Retinal pigment epithelial cell (primary cell): ENCODE measurements at regions not wholly inside any gene's neighbourhood (a gene's known extent, or its start where the extent isn't known, plus 50 kb on each side); places are given as distances from the start of the nearest gene placed in this dataset.

Source experiments
- DNase-seq: peaks from one replicate; pipeline ENCODE4 v3.0.0-alpha.2; 2010; ENCODE audit warnings: low read depth
- H3K4me3 ChIP-seq: 2 replicates; pipeline ENCODE4 v1.5.1; 2011; ENCODE audit warnings: mild to moderate bottlenecking, low read length, control low read depth, moderate library complexity
- TF ChIP-seq, protein P1 (sequence below): conservative IDR thresholded peaks from 2 replicates; pipeline ENCODE4 v1.5.1; 2011; ENCODE audit warnings: low read depth, low read length, control low read depth, inconsistent platforms

DNA sequence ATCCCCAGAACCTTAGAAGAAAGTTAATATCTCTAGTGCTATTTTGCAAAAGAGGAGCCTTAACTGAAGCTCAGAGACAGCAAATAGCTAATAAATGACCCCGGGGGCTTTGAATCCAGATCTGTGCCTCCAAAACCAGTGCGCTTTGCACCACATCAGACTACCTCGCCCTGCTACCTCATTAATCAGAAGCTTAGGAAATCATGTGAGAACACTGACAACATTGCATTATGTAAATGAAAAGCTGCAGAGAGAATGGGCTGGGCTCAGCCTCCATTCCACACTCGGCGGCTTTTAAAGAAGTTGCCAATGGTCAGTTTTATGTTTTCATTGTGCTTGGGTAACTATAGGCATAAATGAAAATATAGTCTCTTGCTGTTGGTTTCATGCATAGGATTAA is 54.0 kb upstream of the STMND1 start:
- no peak for DNase-seq
- TF ChIP-seq, protein P1, sequence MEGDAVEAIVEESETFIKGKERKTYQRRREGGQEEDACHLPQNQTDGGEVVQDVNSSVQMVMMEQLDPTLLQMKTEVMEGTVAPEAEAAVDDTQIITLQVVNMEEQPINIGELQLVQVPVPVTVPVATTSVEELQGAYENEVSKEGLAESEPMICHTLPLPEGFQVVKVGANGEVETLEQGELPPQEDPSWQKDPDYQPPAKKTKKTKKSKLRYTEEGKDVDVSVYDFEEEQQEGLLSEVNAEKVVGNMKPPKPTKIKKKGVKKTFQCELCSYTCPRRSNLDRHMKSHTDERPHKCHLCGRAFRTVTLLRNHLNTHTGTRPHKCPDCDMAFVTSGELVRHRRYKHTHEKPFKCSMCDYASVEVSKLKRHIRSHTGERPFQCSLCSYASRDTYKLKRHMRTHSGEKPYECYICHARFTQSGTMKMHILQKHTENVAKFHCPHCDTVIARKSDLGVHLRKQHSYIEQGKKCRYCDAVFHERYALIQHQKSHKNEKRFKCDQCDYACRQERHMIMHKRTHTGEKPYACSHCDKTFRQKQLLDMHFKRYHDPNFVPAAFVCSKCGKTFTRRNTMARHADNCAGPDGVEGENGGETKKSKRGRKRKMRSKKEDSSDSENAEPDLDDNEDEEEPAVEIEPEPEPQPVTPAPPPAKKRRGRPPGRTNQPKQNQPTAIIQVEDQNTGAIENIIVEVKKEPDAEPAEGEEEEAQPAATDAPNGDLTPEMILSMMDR: no peak
- H3K4me3 ChIP-seq: no peak overlapping the region

DNA sequence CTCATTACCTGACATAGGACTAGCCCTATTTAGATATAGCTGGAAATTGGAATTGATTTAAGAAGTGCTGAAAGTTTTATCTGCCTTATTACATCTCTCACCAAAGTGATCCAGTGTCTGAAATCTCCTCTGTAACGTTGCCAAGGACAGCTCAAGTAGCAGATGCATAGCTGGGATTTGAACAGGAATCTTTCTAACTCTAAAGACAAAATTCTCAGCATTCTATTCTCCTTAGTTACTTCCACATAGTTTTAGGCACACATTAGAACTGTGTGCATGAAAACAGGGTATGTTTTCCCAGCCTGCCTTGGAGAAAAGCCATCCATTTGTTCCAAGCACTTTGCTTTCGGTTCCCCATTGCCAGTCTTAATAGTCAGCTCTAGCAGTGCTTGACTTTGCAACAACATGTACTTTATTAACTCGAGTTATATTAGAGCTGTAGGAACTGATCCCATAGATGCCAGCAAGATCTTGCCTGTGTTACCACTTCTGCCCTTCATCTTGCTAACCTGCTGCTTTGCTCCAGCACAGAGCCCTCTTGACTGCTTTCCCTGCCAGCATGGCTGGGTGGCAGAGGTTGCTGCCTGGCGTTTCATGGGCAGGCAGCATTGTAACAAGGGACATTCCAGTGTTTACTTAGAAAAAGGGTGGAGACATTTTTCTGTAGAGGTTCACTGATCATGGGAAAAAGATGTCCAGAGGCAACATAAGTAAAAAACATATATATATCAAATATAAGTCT is 56.1 kb upstream of the STMND1 start:
- TF ChIP-seq, protein P1: no peak
- H3K4me3 ChIP-seq: no peak overlapping the region
- no peak for DNase-seq

DNA sequence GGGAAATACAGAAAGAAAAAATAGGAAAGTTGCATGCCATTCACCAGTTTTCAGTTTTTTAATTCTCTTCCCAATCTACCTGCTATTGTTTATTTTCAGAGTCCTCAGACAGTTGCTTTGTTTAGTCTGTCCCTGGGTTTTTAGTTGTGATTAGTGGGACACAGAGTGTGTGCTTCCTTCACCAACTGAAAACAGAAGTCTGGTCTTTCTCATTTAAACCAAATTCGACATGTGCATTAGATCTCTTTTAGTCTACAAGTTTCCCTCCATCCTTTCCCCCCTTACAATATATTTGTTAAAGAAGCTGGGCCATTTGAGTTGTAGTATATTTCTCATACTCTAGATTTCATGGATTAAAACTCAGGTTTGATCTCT is 58.7 kb upstream of the STMND1 start:
- TF ChIP-seq, protein P1: no peak
- H3K4me3 ChIP-seq: no peak overlapping the region
- no peak for DNase-seq

DNA sequence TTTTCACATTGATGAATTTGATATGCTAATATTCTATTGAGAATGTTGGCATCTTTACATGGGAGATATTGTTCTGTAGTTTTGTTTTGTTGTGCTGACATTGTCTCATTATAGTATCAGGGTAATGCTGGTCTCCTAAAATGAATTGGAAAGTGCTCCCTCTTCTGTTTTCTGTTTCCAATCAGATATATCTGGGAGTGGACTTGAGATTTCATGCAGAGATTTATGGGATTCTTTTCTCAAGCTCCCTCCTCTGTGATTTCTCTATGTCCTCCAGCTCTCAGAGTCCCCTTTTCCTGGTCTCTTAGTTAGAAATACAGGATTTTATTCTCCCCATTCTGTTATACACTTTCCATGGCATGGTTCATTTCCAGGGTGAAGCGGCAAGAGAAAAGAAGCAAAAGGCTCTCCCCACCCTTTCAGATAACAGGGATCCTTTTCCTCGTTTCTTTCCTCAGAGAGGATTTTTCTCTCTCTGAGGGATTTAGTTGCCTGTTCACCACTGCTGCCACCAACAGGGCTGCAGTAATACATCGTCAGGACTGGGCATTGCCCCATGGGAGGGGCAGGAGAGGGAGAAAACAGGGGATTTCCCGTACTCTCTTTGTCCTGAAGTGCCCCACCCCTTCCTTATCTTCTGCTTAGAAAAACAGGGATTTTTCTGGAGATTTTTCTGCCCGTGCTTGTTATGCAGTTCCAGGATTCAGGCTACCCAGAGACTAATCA is 59.3 kb upstream of the STMND1 start:
- DNase-seq: peak; percentile 59
- peak overlapping the region; percentile 15 for H3K4me3 ChIP-seq
- TF ChIP-seq, protein P1: peak; percentile 65

DNA sequence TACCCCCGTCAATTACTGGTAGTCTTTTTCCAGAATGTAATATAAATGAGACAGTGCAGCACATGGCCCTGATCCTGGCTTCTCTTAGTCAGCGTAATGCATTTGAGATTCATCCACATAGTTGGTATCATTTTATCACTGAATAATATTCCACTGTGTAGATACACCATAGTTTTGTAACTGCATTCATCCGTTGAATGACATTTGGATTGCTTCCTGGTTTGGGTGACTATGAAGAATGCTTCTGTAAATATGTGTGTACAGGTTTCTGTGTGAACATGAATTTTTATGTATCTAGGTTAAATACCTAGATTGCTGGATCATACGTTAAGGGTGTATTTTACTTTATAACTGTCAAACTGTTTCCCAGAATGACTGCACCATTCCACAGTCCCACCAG is 62.6 kb upstream of the STMND1 start:
- DNase-seq: no peak
- TF ChIP-seq, protein P1: no peak

DNA sequence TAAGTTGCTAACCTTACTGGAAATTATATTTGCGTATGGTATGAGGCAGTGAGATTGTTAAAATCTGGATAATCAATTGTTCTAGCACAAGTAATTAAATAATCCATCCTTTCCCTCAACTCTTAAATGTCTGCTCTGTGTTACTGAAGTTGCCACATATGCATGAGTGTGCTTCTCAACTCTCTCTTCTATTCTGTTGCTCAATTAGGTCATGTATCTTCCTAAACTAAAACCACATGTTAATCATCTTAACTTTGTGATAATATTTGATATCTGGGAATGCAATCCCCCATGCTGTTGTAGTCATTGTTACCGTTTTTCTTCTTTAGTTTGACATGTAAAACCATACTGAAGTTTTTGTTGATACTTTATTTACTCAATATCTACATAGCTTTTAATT is 63.5 kb upstream of the STMND1 start:
- TF ChIP-seq, protein P1: no peak
- H3K4me3 ChIP-seq: no peak overlapping the region
- no peak for DNase-seq

More for the DNA sequence above, 62.6 kb upstream of the STMND1 start:
- H3K4me3 ChIP-seq: no peak overlapping the region

DNA sequence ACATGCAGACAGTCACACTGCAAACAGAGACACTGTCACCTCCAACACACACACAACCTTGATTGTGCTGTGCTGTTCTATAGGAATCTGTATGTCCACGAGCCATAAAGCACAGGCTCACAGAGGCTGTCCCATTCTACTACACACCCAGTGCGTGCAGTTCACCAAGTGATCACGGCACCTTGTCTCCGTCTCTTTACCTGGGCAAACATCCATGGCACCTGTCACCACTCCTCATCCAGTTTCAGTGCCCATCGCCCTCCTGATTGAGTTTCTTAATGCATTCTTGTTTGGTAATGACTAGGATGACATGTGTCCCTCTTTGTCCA is 65.8 kb upstream of the STMND1 start:
- TF ChIP-seq, protein P1: no peak
- DNase-seq: no peak
- no peak overlapping the region for H3K4me3 ChIP-seq
